ENCODE measurements at regions not wholly inside any gene's neighbourhood (a gene's known extent, or its start where the extent isn't known, plus 50 kb on each side); places are given as distances from the start of the nearest gene placed in this dataset.

DNA sequence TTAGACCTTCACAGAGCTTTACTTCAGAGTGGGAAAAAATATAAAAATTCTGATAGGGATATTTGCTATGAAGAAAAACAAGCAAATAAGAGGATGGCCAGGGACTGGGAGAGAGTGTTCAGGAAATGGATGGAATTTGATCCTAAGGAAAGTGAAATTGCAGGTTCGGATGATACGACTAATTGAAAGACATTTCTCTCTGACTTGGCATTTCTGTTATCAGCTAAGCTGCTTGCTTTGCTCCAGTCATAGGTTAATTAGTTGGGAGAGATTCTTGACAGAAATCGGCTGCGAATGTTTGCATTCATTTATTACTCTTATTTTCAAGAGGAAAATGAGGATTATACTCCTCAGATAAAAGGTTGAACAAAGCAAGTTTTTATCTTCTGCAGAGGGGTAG, 808.7 kb upstream of the NECTIN3 start:
- no peaks in the 10 kb centered on the region for H3K9me3 Mint-ChIP-seq (ENCODE audit: unreplicated experiment)
- TF ChIP-seq, protein P1, sequence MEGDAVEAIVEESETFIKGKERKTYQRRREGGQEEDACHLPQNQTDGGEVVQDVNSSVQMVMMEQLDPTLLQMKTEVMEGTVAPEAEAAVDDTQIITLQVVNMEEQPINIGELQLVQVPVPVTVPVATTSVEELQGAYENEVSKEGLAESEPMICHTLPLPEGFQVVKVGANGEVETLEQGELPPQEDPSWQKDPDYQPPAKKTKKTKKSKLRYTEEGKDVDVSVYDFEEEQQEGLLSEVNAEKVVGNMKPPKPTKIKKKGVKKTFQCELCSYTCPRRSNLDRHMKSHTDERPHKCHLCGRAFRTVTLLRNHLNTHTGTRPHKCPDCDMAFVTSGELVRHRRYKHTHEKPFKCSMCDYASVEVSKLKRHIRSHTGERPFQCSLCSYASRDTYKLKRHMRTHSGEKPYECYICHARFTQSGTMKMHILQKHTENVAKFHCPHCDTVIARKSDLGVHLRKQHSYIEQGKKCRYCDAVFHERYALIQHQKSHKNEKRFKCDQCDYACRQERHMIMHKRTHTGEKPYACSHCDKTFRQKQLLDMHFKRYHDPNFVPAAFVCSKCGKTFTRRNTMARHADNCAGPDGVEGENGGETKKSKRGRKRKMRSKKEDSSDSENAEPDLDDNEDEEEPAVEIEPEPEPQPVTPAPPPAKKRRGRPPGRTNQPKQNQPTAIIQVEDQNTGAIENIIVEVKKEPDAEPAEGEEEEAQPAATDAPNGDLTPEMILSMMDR (IDR thresholded peaks at IDR 0.05; ENCODE audit: partially characterized antibody, unreplicated experiment) = no peak
- no peak overlapping the region for H3K4me3 Mint-ChIP-seq (ENCODE audit: unreplicated experiment)
- H3K36me3 Mint-ChIP-seq (ENCODE audit: unreplicated experiment) = no peaks in the 10 kb centered on the region
- H3K27ac Mint-ChIP-seq (ENCODE audit: unreplicated experiment) = no peak overlapping the region
- H3K4me1 Mint-ChIP-seq (ENCODE audit: low read depth, unreplicated experiment) = no peaks in the 10 kb centered on the region
- DNase-seq = no peak
- peaks cover under 1% of the 10 kb centered on the region for H3K27me3 Mint-ChIP-seq (ENCODE audit: unreplicated experiment)

DNA sequence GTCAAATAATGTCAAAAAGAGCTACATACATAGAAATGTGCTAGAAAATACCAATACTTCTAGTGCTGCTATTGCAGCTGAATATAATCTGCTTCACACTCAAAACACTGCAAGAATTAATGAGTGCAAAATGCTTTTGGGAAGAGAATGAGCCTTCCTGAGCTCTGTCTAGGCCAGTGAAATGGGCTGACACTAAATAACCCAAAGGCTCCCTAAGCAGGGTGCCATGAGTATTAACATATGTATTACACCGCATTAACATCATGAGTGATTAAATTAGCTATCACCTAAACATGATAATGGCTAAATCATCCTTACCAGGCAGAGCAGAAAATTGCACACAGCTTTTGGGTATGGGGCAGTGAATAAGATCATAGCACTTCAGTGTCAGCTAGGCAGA, 806.3 kb upstream of the NECTIN3 start:
- TF ChIP-seq, protein P1 (IDR thresholded peaks at IDR 0.05; ENCODE audit: partially characterized antibody, unreplicated experiment) = no peak
- no peak for DNase-seq
- peaks cover 3% of the 10 kb centered on the region for H3K27me3 Mint-ChIP-seq (ENCODE audit: unreplicated experiment)

DNA sequence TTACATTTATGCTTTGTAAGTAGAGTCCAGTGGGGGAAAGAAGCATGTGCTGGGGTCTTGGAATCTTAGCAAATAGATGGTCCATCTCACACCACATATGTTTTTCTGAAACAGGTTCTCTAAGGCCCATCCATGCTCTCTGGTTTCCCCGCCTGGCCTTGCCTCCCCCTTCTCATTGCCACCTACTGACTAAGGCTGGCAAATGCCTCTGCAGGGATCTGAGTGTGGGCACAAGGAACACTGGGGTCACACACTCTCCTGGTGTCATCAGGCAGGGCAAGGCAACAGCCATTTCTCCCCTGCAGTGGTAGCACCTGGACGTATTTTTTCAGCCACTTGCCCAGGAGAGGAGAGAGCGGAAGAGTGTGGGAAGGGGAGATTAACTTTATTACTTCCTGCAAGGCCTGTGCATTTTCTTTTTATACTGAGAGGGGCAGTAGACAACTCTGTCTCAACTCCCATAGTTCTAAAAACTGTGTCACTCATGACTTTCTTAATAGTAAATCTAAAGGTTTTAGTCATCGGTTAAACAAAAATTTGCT, 804.2 kb upstream of the NECTIN3 start:
- H3K9me3 Mint-ChIP-seq (ENCODE audit: unreplicated experiment) = no peaks in the 10 kb centered on the region
- H3K36me3 Mint-ChIP-seq (ENCODE audit: unreplicated experiment) = no peaks in the 10 kb centered on the region
- H3K4me3 Mint-ChIP-seq (ENCODE audit: unreplicated experiment) = no peak overlapping the region
- TF ChIP-seq, protein P1 (IDR thresholded peaks at IDR 0.05; ENCODE audit: partially characterized antibody, unreplicated experiment) = no peak
- H3K27me3 Mint-ChIP-seq (ENCODE audit: unreplicated experiment) = peaks cover 3% of the 10 kb centered on the region
- H3K4me1 Mint-ChIP-seq (ENCODE audit: low read depth, unreplicated experiment) = no peaks in the 10 kb centered on the region
- no peak overlapping the region for H3K27ac Mint-ChIP-seq (ENCODE audit: unreplicated experiment)
- no peak for DNase-seq

More for the DNA sequence above, 806.3 kb upstream of the NECTIN3 start:
- H3K4me3 Mint-ChIP-seq (ENCODE audit: unreplicated experiment) = no peak overlapping the region
- H3K4me1 Mint-ChIP-seq (ENCODE audit: low read depth, unreplicated experiment) = no peaks in the 10 kb centered on the region
- no peak overlapping the region for H3K27ac Mint-ChIP-seq (ENCODE audit: unreplicated experiment)
- no peaks in the 10 kb centered on the region for H3K36me3 Mint-ChIP-seq (ENCODE audit: unreplicated experiment)
- no peaks in the 10 kb centered on the region for H3K9me3 Mint-ChIP-seq (ENCODE audit: unreplicated experiment)

DNA sequence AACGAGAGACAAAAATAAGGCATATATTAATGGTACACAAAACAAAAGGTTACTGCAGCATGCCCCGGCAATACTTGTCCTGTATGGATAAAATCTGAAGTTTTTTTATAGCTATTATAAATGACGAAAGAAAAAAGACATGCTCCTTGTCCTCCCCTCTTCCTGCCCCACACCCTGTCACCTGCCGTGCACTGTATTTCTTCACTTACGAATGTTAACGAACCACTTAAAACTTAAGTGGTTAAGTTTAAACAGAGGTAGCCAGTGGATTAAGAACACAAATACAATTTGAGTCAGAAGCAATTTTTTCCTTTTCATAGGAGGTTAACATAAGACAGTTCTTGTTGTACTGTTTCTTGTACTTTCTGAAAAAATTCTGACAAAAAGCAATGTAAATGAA, 799.1 kb upstream of the NECTIN3 start:
- Mint-ChIP-seq H3K36me3 (ENCODE audit: unreplicated experiment) (no peaks in the 10 kb centered on the region), H3K27ac (ENCODE audit: unreplicated experiment) (no peak overlapping the region), H3K4me1 (ENCODE audit: low read depth, unreplicated experiment) (no peaks in the 10 kb centered on the region), H3K4me3 (ENCODE audit: unreplicated experiment) (no peak overlapping the region), H3K27me3 (ENCODE audit: unreplicated experiment) (peaks cover 3% of the 10 kb centered on the region), H3K9me3 (ENCODE audit: unreplicated experiment) (no peaks in the 10 kb centered on the region)
- TF ChIP-seq, protein P1 (IDR thresholded peaks at IDR 0.05; ENCODE audit: partially characterized antibody, unreplicated experiment) = no peak
- no peak for DNase-seq

DNA sequence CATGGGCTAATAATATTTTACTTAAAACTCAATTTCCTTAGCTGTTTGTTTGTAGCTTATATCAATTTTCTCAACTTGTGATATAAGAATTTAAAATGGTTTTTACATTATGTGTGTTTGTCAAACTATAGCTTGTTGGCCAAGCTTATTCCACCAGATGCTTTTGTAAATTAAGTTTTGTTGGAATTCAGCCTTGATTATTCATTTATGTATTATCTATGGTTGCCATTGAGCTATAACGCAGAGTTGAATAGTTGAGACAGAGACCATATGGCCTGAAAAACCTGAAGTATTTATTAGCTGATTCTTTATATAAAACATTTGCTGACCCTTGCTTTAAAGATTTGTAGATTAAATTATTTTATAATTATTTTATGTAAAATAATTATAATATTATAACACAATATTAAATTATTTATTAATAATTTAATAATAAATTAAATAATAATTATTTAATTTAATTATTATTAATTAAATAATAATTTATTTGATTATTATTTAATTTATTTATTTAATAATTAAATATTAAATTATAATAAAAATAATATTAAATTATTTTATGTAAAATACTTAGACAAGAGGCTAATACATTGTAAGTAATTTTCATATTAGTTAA, 779.6 kb upstream of the NECTIN3 start:
- H3K36me3 Mint-ChIP-seq (ENCODE audit: unreplicated experiment) = peaks cover 21% of the 10 kb centered on the region
- DNase-seq = no peak
- H3K4me3 Mint-ChIP-seq (ENCODE audit: unreplicated experiment) = no peak overlapping the region
- TF ChIP-seq, protein P1 (IDR thresholded peaks at IDR 0.05; ENCODE audit: partially characterized antibody, unreplicated experiment) = no peak
- no peaks in the 10 kb centered on the region for H3K27me3 Mint-ChIP-seq (ENCODE audit: unreplicated experiment)
- peaks cover 9% of the 10 kb centered on the region for H3K9me3 Mint-ChIP-seq (ENCODE audit: unreplicated experiment)
- H3K27ac Mint-ChIP-seq (ENCODE audit: unreplicated experiment) = no peak overlapping the region
- no peaks in the 10 kb centered on the region for H3K4me1 Mint-ChIP-seq (ENCODE audit: low read depth, unreplicated experiment)
